ENCODE measurements at regions not wholly inside any gene's neighbourhood (a gene's known extent, or its start where the extent isn't known, plus 50 kb on each side); places are given as distances from the start of the nearest gene placed in this dataset.
"Not testable (repeated sequence)": the region's sequence is repeated elsewhere in the genome, so short reads cannot be mapped to it uniquely, and the experiment has no call there.

DNA sequence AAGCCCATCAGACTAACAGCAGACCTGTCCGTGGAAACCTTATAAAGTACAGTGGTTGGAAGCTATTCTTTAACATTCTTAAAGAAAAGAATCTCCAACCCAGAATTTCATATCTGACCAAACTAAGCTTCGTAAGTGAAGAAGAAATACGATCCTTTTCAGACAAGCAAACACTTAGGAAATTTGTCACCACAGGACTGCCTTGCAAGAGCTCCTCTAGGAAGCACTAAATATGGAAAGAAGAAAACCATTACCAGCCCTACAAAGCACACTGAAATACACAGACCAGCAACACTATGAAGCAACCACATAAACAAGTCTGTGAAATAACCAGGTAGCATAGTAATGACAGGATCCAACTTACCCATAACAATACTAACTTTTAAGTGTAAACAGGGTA, 177.7 kb upstream of the PRSS1 start:
- H3K4me1 Mint-ChIP-seq (ENCODE audit: unreplicated experiment), result peaks cover 3% of the 10 kb centered on the region
- H3K4me3 Mint-ChIP-seq (ENCODE audit: unreplicated experiment), result no peak overlapping the region
- peaks cover 4% of the 10 kb centered on the region for H3K27me3 Mint-ChIP-seq (ENCODE audit: unreplicated experiment)
- no peak overlapping the region for H3K27ac Mint-ChIP-seq (ENCODE audit: unreplicated experiment)
- no peaks in the 10 kb centered on the region for H3K9me3 Mint-ChIP-seq (ENCODE audit: unreplicated experiment)
- TF ChIP-seq CTCF (IDR thresholded peaks at IDR 0.05; ENCODE audit: unreplicated experiment), result no peak
- no peak for DNase-seq (ENCODE audit: low spot score)
- H3K36me3 Mint-ChIP-seq (ENCODE audit: low read depth, unreplicated experiment), result no peaks in the 10 kb centered on the region

DNA sequence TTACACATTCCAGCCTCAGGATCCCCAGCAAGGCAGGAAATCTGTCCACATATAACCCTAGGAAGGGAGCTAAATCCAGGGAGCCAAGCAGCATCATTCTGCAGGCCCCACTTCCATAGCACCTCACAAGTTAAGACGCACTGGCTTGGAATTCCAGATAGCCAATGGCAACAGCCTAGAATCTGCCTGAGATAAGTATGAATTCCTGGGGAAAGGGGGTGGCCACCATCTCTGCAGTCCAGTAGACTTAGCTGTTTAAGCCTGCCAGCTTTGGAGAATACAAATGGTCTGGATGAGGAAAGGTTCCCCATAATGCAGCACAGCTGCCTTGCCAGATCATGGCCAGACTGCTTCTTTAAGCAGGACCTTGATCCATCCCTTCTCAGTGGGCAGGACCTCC, 179.4 kb upstream of the PRSS1 start:
- Mint-ChIP-seq H3K36me3 (ENCODE audit: low read depth, unreplicated experiment) (no peaks in the 10 kb centered on the region), H3K27ac (ENCODE audit: unreplicated experiment) (no peak overlapping the region), H3K4me3 (ENCODE audit: unreplicated experiment) (no peak overlapping the region), H3K4me1 (ENCODE audit: unreplicated experiment) (peaks cover 3% of the 10 kb centered on the region), H3K9me3 (ENCODE audit: unreplicated experiment) (no peaks in the 10 kb centered on the region), H3K27me3 (ENCODE audit: unreplicated experiment) (peaks cover 2% of the 10 kb centered on the region)
- no peak for TF ChIP-seq CTCF (IDR thresholded peaks at IDR 0.05; ENCODE audit: unreplicated experiment)
- no peak for DNase-seq (ENCODE audit: low spot score)

DNA sequence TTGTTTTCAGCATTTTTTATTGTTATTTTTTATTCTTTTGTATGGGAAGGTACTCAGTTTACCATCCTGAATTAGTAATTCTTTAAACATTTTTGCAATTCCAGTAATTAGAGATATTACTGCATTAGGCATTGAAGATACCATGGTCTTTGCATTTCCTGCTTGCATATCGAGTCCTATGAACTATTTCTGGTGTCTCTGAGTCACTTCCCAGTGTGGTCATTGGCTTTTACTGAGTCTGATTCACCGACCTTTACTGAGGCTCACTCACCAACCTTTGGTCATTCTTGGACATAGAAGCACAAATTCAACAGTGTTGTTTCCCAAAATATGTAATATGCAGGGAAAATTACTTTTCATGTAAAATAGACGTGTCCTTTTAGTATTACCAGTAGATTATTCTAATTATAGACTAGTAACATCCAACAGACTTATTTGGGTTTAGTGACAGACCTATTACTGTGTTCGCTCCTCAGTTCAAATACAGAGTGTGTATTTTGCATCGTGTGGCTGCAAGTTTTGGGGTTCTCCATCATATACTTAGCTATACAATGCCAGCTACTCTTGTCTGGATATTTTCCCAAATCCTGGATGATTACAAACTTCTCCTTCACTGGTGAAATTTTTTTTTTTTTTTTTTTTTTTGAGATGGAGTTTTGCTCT, 180.7 kb upstream of the PRSS1 start:
- no peak overlapping the region for H3K4me3 Mint-ChIP-seq (ENCODE audit: unreplicated experiment)
- no peak for DNase-seq (ENCODE audit: low spot score)
- no peak overlapping the region for H3K27ac Mint-ChIP-seq (ENCODE audit: unreplicated experiment)

DNA sequence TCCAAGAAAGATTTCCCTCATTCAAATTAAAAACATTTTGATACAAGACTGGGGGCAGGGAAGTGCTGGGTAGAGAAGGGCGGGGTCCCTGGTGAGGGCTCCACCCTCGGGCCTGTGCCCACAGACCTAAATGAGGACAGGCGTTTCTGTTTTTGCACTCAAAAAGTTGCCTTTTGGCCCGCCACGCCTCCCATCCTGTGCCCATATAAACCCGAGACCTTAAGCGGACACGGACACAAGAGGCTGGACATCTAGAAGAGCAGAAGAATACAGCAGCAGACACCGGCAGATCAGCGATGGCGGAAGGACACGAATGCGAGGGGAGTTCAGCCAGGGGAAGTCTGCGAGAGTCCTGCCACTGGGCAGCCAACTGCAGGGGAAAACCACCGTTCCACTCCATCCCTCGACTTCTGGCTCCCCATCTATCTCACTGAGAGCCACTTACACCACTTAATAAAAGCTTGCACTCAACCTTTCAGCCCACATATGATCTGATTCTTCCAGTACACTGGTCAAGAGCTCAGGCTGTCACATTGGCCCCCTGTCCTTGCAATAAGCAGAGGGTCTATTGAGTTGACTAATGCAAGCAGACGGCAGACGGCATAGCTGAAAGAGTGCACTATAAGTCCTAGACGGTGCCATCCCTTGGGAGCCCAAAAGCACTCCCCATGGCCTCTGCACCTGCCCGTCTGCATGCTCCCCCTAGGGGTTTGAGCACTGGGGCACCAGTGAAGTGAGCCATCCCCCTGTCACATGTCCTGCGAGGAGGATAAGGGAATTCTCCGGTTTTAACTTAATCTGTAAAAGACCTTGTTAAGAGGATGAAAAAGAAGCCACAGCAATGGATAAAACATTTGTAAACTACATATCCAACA, 181.8 kb upstream of the PRSS1 start:
- Mint-ChIP-seq H3K27me3 (ENCODE audit: unreplicated experiment) (no peaks in the 10 kb centered on the region), H3K9me3 (ENCODE audit: unreplicated experiment) (no peaks in the 10 kb centered on the region), H3K4me1 (ENCODE audit: unreplicated experiment) (peaks cover 3% of the 10 kb centered on the region), H3K4me3 (ENCODE audit: unreplicated experiment) (no peak overlapping the region), H3K27ac (ENCODE audit: unreplicated experiment) (no peak overlapping the region), H3K36me3 (ENCODE audit: low read depth, unreplicated experiment) (no peaks in the 10 kb centered on the region)
- TF ChIP-seq CTCF (IDR thresholded peaks at IDR 0.05; ENCODE audit: unreplicated experiment), result no peak
- DNase-seq (ENCODE audit: low spot score), result no peak

More for the DNA sequence above, 180.7 kb upstream of the PRSS1 start:
- Mint-ChIP-seq H3K36me3 (ENCODE audit: low read depth, unreplicated experiment) (no peaks in the 10 kb centered on the region), H3K9me3 (ENCODE audit: unreplicated experiment) (no peaks in the 10 kb centered on the region), H3K4me1 (ENCODE audit: unreplicated experiment) (peaks cover 3% of the 10 kb centered on the region), H3K27me3 (ENCODE audit: unreplicated experiment) (no peaks in the 10 kb centered on the region)
- no peak for TF ChIP-seq CTCF (IDR thresholded peaks at IDR 0.05; ENCODE audit: unreplicated experiment)

DNA sequence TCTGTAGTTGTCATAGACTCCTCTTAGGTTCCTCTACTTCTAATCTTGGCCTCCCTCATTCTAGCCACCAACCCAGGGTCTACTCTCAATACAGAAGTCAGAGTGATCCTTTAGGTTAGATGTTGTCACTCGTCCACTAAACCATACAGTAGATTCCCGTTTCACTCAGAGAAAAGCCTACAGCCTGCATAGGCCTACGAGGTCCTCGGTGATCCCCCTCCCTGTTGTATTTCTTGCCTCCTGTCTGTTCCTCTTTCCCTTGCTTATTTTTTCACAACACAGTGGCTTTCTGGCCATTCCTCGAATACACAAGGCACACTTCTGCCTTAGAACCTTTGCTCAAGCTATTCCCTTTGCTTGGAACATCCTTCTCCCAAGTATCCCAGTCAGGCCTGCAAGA, 183.0 kb upstream of the PRSS1 start:
- no peak for TF ChIP-seq CTCF (IDR thresholded peaks at IDR 0.05; ENCODE audit: unreplicated experiment)
- H3K27me3 Mint-ChIP-seq (ENCODE audit: unreplicated experiment), result no peaks in the 10 kb centered on the region
- no peaks in the 10 kb centered on the region for H3K9me3 Mint-ChIP-seq (ENCODE audit: unreplicated experiment)
- no peaks in the 10 kb centered on the region for H3K36me3 Mint-ChIP-seq (ENCODE audit: low read depth, unreplicated experiment)
- no peak overlapping the region for H3K4me3 Mint-ChIP-seq (ENCODE audit: unreplicated experiment)
- no peak for DNase-seq (ENCODE audit: low spot score)
- H3K4me1 Mint-ChIP-seq (ENCODE audit: unreplicated experiment), result peaks cover 3% of the 10 kb centered on the region
- no peak overlapping the region for H3K27ac Mint-ChIP-seq (ENCODE audit: unreplicated experiment)

DNA sequence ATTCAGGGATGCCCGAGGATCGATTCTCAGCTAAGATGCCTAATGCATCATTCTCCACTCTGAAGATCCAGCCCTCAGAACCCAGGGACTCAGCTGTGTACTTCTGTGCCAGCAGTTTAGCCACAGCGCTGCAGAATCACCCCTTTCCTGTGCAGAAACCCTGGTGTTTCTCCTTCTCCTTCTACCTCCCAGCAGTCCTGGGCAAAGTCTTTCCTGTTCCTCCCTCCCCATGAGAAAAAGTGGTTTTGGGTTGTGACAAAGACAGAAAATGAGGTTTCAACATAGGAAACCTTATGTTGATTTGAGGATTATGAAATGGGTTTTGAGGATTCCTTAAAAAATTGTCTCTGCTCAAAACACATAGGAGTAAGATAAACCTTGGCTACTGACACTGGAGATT, 185.1 kb upstream of the PRSS1 start:
- not testable (repeated sequence) for H3K27me3 Mint-ChIP-seq (ENCODE audit: unreplicated experiment); H3K36me3 Mint-ChIP-seq (ENCODE audit: low read depth, unreplicated experiment); H3K4me3 Mint-ChIP-seq (ENCODE audit: unreplicated experiment); H3K9me3 Mint-ChIP-seq (ENCODE audit: unreplicated experiment); H3K4me1 Mint-ChIP-seq (ENCODE audit: unreplicated experiment); H3K27ac Mint-ChIP-seq (ENCODE audit: unreplicated experiment); DNase-seq (ENCODE audit: low spot score)

All from endothelial cell (in vitro differentiated cells).